ENCODE measurements at regions not wholly inside any gene's neighbourhood (a gene's known extent, or its start where the extent isn't known, plus 50 kb on each side); places are given as distances from the start of the nearest gene placed in this dataset.

DNA sequence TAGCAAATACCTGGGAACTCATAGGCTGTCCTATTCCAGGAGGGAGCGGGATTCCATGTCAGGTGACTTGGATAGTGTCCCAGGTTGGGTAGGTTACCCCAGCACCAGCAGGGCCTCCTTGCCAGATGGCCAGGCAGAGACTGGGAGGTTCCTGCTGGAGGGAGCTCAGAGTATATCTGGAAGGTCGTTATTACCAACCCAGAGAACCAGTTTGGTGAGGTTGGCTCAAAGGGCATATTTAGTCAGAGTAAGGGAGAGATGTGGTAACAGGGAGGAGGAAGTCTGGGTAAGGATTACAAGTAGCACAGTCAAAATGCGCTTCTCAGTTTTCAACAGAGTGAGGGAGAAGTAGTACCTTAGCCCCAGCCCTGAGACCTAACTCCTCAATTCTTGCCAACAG is 53.3 kb upstream of the LNX1 start:
- no peak for TF ChIP-seq CTCF (IDR thresholded peaks at IDR 0.05; ENCODE audit: control insufficient read depth, extremely low read depth, insufficient read depth)
- DNase-seq (ENCODE audit: low read depth): peak; percentile 98
- H3K4me3 ChIP-seq (ENCODE audit: low read depth, low read length): peak overlapping the region; percentile 3; the same call in 1 of the 2 replicates
